DMS53 treated with DMSO at 0.1 percent for 48 hours (cell line): ENCODE measurements at regions not wholly inside any gene's neighbourhood (a gene's known extent, or its start where the extent isn't known, plus 50 kb on each side); places are given as distances from the start of the nearest gene placed in this dataset.

Experiments used
- DNase-seq: peaks from one replicate; lab custom pipeline; 2025; ENCODE audit not compliant: unreplicated experiment; lab: John Stamatoyannopoulos, UW

DNA sequence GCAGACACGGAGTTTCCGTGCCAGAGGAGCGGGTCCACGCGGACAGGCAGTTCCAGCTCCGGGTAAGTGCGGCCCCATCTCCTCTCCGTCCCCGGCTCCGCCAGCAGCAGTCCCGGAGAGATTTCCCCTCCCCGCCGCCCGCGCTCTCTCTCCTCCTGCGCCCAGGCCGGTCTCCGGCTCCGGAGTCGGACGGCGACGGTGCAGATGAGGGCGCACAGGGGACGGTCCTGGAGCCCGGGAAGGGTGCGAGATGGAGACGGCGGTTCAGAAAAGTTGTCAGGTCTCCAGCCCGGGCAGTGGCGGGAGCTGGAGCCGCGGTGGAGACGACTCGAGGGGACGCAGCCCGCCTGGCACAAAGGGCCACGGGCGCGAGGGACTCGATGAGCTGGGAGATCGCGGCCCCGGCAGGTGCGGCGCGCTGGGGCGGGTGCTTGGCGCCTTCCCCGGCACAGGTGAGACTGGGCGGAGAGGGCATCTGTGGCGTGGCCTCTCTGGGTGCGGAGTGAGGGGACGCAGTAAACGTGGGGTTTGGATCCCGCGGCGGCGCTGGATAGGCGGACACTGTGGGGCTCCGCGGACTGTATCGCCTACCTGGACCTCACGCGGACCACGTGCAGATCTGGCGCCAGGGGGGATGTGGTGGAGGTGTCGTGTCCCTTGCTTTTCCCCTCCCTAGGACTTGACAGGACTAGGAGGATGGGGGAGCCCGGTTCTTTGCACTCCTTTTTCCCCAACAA is 1540.3 kb upstream of the TMEM132C start:
- DNase-seq, result no peak

DNA sequence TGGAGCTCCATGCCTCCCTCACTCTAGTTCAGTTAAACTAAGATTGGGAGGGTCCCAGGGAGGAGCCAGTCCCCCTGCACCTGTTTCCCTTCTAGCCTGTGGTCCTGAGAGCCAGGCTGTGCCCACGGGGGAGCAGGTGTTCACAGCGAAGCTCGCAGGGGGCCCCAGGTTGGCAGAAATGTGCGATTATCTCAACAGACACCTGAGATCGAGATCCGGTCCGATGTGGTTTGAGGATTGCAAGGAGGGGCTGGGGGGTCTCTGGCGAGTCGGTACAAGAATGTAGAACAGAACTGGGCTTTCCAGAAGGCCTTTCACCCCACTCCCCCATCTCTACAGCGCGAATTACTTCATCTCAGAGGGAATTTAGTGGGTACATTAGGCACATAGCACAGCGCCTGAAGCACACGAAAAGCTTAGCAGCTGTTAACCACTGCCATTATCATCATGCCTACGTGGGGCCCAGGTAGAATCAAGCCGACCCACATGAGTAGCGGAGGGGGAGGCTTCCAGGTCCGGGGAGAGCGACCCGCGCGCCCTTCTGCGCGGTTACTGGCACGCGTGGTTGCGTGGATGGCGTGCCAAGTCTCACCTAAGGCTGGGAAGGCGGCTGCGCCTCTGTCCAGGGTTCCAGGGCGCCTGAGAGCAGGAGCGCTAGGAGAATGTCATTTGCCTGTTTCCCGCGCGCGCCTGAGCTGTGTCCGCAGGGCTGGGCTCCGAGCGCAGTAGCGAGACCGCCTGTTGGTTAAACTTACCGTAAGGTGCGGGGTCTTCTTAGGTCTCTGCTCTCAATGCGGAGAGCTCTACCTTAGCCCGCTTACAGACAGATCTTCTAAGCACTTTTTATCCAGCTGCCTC is 1539.5 kb upstream of the TMEM132C start:
- DNase-seq, result no peak

DNA sequence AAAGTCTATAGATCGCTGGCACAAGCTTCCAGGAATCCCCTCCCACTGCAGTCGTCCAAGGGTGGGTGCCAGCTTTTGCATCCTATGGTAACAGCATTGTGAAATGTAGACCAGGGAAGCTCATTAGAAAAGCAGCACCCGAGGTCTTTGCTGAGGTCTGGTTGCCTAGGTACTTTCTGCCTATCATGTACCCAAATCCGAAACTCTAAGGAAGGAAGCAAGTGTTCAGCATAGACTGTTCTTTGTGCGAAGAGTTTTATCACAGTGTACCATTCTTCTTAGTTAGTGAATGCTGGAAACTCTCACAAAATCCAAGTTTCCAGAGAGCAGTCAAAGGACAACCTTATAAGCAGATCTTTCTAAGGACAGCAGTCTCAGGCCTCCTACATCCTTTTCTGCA is 1532.7 kb upstream of the TMEM132C start:
- DNase-seq, result no peak

DNA sequence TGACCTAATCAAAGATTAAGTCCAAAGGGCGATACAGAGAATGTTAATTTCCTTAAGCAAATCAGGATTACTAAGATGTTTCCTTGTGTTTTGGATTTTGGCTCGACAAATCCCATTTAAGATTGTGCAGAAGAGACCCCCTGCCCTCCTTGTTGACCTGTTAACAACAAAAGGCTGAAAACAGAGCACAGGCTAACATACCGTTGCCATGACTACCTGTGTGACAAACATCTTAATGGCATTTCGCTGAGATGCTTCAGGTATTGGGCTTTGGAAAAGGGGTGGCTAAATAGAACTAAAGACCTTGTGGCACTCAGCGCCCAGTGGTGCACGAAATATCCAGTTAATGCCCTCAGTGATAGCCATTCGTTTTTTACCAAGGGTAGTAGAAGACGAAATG is 1532.3 kb upstream of the TMEM132C start:
- no peak for DNase-seq

DNA sequence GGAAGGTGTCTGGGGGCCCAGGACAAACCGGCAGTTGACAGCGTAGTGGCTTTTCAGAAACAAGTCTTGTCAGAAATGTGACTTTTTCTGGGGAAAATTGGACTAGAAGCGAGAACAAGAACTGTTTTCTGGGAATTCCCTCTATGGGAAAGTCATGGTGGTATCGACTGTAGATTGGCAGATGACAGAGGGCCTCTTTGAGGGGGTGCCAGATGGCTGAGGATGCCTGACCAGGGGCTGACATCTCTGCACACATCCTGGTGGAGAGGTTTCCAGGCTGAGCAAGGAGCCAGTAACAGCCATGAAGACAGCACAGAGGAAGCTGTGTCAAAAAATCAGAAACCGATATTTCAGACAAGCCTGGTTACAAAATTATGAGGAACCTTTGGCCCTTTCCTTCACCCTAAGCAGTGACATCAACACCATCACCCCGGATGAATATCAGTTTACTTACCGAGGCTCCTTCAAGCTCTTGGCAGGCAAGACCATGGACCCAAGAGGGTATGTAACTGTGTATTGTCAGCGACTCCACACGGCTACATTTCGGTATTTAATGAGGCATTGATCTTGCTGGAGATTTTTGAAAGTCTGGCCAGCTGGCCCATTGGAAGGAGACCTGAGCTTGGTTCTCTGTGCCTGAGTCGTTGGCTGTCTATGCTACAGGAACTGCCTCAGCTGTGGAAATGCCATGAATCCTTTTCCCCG is 1525.3 kb upstream of the TMEM132C start:
- DNase-seq, result no peak

DNA sequence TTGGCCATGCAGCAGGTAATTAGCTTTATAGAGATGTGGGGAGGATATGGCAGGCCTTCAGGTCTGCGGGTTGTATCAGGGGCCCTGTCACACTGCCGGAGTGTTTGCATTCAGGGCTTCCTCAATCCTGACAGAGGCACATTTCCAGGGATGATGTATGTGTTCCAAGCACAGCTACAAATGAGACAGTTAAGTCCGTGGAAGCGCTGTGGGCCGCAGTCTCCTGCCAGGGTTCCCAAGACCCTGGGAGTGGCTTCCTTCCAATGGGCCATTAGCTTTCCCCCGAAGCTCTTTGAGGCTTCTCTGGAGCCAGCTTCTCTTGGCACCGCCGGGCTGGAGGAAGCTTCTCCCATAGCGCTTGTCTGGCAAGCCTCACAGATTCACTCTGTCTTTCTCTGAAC is 1524.7 kb upstream of the TMEM132C start:
- DNase-seq, result no peak

DNA sequence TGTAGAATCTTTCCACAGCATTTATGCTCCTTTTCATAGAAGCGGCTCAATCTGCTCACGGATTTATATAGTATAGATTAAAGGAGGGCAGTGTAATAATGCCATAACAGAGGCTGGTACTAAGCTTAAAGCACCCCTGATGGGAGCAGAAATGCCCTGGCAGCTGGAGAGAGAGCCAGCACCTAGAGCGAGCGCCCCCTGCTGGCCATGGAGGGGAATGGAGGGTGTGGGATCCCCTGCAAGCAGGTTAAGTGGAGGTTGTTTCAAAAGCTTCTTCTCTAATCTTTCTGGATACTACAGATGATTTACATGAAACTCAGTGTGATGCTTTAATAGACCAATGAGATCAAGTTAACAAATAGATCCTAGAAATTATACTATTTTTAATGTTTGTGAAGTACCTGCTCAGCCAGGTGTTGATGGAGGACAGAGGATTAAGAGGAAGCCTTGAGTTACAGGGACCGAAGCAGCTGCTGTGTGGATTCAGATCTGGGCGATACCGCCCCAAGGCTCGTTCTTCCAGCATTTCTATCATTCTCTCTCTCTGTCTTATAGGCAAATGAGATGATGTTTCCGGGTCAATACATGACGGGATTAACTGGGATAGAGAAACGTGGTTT is 1519.3 kb upstream of the TMEM132C start:
- no peak for DNase-seq

DNA sequence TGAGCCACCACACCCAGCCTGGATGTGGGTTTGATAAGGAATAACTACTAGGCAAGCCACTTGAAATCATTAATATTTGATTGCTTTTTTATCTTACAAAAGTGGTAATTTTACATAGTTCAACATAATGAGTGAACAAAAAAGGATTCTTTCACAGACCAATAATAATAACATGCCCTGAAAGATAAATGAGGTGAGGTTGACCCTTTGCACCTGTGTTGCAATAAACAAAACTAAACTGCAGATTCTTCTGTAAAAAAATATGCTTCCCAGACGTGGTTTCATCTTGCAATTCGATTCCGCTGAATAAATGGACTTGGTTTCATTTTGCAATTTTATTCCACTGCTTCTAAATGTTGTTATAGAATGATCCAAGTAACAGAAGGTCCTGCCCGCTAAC is 1514.9 kb upstream of the TMEM132C start:
- no peak for DNase-seq

DNA sequence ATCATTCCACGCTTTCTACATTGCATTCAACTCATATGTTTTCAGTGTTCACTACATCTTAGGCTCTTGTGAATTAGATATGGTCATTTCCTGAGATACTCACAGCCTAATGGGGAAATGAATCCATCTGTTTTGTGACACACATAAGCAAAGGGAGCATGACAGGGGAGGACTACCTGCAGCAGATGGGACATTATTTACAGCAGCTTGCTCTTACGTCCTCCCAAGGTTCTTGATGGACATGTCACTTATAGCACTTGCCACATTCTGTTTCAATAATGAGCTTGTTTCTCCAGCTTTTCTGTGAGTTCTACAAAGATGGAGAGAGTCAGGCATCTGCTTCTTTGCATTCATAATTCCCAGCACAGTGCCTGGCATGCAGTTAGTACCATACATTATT is 1509.6 kb upstream of the TMEM132C start:
- no peak for DNase-seq

DNA sequence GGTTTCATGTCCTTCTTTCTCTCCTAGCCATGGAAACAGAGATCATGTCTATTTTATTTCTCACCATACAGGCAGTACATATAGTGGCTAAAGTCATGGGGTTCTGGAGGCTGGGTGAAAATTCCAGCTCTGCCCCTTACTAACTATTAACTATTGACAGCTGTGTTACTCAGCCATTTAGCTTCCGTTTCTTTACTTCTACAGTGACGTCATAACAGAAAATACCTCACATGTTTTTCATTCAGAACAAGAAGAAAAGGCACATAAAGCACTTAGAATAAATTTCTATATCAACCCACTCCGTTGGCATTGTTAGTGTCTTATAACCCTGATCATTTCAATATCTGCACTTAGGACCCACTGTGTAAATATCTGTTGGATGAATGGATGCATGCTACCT is 1506.9 kb upstream of the TMEM132C start:
- no peak for DNase-seq

DNA sequence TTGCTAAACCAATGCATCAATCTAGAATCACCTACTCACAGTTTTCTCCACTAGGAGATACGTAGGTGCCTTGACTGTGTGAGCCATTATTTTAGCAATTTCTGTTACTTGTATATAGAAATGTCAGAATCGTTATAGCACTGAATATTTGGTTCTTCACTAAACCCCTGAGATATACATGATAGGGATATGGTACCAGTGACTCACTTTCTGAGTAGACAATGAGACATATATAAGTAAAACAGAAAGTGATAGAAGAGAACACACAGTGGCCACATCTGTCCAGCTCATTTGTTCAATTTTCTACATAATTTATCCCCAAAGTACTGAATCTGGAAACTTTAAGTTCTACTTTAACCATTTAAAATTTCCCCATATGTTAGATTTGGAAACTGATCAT is 1505.5 kb upstream of the TMEM132C start:
- DNase-seq, result no peak

DNA sequence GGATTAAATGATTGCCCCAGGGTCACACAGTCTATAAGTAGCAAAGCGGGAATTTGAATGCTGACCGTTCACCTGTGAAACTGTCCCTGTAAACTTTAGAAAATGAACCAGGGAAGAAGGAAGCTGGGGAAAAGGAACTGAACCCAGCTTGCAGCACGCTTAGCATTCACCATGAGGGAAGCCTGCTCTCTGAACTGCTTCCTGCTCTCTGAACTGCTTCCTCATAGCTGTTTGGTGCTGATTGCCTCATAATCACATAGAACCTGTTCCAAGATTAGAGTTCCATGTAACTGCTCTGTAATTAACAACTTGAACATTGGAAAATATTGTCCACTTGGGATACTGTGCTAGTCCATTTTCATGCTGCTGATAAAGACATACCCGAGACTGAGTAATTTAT is 1504.8 kb upstream of the TMEM132C start:
- DNase-seq, result no peak

DNA sequence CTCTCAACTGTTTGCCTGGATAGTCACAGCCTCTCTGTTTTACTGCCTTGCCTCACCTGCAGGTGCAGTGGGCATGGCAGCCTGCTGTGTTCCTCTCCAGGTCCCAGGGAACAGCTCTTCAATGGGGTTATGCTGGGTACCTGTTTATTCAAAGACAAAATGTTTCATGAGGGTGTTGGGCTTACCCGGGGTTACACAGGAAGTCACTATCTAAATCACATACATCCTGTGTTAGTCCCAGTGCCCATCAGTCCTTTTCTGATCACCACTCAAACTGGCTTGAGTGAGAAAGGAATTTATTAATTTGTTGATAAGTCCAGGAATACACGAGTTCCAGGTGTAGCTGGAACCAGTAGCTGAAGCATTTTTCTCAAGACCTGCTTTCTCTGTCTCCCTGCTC is 1503.6 kb upstream of the TMEM132C start:
- no peak for DNase-seq

DNA sequence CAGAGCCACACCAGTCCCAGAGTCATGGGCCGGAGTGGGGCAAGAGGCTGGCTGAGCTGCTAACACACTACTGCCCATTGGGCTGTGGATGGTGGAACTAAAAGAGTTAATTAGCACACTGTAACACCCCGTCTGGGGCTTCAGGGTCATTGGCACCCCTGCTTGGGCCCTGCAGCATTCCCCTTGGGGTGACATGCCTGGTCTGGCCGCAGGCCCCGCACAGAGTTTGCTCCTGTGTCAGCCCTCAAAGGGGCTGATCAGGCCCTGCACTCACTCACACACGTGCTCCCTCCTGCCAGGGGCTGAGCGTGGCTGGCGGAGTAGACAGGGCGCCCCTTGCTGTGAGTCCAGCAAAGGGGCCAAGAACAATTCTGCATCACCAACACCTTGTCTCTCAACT is 1499.6 kb upstream of the TMEM132C start:
- no peak for DNase-seq

DNA sequence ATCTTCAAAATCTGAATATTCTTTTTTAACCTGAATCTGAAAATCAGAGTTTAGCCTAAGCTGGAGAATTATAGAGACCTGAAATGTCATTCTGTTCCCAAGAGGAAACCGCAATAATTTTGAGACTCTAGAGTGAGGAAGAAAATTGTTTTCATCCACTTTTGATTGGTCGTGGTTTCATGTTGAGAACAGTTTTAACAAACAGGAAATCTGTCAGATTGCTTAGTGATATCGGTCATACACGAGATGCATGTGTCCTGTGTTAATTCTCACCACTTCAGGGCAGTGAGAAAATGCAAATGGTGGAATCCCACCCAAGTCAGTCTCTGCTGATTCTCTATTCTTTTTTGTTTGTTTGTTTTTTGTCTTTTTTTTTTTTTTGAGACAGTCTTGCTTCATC is 1498.5 kb upstream of the TMEM132C start:
- no peak for DNase-seq

DNA sequence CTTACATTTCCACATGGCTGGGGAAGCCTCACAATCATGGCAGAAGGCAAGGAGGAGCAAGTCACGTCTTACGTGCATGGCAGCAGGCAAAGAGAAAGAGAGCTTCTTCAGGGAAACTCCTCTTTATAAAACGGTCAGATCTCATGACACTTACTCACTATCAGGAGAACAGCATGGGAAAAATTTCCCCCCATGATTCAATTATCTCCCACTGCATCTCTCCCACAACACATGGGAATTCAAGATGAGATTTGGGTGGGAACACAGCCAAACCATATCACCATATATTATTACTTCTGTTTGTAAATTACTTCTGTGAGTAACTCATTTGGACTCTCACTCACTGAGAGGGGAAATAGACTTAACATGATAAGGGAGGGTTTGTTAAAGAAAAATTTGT is 1496.8 kb upstream of the TMEM132C start:
- DNase-seq, result no peak

DNA sequence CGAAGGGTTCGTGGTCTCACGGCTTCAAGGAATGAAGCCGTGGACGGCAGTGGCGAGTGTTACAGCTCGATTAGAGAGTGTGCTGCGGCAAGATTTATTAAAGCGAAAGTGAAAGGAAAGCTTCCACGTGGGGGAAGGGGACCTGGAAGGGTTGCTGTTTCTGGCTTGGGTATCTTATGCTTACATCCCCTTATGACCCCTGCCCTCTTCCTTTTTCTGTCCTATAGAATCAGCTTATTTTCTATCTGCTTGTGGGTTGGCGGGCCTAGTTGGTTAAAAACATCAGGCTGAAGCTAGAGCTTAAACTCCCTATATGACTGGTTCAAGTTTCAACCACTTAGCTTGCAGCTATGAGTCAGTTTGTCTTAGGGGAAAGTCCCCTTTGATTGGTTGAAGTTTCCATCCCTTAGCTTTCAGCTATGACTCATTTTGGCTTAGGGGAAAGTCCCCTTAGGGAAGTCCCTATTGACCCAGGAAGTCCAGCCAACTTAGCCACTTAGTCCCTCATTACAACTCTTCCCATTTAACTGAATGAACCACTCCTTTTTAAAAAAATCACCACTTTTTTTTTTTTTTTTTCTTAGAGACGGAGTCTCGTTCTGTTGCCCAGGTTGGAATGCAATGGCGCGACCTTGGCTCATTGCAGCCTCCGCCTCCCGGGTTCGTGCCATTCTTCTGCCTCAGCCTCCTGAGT is 1494.7 kb upstream of the TMEM132C start:
- peak; percentile 48 for DNase-seq

DNA sequence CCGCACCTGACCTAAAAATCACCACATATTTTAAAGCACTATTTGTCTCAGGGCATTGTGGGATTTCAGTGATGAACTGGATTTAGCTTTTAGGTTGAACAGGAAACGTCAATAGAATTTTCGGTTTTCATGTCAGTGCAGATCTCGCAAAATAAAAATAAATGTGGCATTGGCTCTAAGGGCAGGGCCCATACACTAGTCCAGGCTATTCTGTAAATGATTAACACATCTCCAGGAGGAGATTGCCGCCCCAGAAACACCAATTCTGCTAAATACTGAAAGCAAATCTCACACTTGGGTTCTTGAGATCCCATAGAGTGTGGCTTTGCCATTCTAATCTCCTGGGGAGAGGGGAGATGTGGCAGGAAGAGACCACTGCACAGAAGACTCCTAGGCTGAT is 1494.0 kb upstream of the TMEM132C start:
- DNase-seq, result no peak

DNA sequence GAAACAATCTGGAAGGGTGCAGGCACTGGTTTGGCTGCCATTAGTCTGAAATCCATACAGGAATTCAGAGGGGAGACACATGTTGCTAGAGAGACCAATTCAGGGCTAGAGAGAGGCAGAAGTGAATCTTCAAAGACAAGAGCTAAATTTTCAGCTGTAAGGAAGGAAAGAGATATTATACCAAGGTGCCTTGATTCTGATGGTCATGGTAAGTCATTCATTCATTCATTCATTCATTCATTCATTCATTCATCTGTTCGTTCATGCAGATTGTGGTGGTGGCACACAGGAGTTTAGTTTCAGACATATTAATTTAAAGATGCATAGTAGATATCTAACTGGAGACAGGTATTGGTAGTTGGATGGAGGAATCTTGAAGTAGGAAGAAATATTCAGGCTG is 1493.5 kb upstream of the TMEM132C start:
- no peak for DNase-seq

DNA sequence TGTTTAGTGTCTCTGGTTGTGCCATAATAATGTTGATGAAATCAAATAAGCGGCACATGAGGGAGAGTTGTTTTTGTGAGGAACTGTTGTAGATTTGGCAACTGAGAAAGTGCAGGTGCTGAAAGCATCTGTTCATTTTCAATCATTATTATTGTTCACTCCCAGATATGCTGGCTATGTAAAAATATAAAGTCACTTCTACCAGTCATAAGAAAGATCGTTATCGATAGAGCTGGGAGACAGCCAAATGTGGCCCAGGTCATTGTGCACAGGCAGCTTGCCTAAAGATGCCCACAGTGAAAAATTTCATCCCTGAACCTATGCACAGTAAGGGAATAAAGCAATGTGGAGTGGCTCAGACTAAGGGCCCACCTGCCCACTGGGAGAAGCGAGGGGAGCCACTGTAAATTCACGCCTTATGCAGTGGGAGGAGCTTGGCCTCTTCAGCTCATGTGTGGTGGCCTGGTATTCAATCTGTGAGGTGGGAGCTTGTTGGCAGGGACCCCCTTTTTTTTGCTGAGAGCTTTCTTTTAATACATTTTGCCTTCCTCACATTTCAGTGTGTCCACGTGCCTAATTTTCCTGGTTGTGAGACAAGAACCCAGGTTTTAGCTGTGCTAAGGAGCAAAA is 1490.8 kb upstream of the TMEM132C start:
- DNase-seq, result no peak
